ENCODE measurements at regions not wholly inside any gene's neighbourhood (a gene's known extent, or its start where the extent isn't known, plus 50 kb on each side); places are given as distances from the start of the nearest gene placed in this dataset.
"Not testable (repeated sequence)": the region's sequence is repeated elsewhere in the genome, so short reads cannot be mapped to it uniquely, and the experiment has no call there.

DNA sequence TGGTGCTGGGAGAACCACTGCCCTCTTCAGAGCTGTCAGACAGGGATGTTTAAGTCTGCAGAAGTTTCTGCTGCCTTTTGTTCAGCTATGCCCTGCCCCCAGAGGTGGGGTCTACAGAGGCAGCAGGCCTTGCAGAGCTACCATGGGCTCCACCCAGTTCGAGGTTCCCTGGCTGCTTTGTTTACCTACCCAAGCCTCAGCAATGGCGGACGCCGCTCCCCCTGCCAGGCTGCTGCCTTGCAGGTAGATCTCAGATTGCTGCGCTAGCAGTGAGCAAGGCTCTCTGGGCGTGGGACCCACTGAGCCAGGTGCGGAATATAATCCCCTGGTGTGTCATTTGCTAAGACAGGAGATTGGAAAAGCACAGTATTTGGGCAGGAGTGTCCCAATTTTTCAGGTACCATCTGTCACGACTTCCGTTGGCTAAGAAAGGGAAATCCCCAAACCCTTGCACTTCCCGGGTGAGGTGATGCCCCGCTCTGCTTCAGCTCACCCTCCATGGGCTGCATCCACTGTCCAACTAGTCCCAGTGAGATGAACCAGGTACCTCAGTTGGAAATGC, 1415.5 kb downstream of the GRIK2 start:
- not testable (repeated sequence) for DNase-seq

DNA sequence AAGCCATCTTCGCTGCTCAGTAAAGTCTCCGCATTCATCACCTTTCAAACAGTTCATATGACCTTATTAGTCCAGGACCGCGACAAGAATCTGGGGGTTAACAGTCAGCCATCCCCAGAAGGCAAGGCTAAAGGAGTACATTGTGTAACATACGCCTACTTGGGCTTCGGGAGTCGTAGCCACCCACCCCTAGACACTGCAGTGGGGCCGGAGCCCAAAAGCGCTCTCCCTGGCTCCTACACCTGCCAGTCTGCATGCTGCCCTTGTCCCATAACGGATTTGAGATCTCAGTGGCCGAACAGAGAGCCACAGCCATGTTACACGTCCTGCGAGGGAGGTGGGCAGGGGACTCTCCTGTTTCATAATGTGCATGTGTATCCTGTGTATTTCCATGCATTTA, 1405.5 kb downstream of the GRIK2 start:
- DNase-seq, result no peak

DNA sequence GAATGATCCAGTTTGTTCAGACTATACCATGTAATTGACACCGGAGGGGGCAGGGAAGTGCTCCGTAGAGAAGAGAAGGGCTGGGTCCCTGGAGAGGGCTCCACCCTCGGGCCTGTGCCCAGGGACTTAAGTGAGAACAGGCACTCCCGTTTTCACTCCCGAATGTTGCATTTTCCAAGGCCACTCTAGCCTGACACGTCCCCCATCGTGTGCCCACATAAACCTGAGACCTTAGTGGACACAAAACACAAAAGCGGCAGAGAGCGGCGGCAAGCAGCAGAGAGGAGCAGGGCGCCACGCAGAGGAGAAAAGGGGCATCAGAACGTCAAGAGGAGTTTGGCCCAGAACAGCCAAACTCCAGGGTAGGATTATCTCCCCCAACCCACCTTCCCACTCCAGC, 1405.1 kb downstream of the GRIK2 start:
- peak; percentile 19 for DNase-seq

DNA sequence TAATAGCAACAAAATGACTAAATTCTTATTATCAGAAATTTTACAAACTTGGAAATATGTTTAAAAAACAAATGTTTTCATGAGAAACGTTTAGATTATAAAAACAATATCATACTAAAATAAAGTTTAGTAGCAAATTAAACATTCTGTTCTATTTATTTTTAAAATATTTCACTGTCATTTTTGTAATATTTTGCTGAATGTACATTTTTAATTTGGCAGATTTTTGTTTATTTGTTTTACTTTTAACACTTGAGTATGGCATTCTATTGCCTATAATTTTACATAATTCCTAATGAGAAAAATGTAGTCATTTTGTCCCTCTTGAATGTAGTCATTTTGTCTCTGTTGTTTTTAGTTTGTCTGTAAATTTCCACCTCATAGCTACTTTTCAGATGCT, 1400.2 kb downstream of the GRIK2 start:
- DNase-seq, result no peak

DNA sequence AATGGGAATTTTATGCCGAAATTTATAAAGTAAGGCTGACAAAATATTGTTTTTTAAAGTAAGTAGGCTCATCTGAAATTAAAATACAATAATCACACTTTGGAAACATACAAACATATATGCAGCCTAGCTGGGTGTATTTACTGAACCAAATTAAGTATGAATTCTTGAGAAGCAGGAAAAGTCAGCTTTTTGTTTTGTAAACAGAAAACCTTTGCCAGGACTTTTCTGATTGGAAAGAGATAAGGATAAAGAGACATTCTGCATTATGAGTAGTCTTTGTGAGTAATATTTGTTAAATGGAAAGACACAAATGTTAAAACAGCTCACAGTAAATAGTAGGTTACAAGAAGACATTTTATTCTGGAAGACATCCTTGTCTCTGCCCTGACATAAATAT, 1380.8 kb downstream of the GRIK2 start:
- DNase-seq, result no peak

- no peak for DNase-seq
These were observed 1380.1 kb downstream of the GRIK2 start for GRCh38 chr6:102773636-102774035.

DNA sequence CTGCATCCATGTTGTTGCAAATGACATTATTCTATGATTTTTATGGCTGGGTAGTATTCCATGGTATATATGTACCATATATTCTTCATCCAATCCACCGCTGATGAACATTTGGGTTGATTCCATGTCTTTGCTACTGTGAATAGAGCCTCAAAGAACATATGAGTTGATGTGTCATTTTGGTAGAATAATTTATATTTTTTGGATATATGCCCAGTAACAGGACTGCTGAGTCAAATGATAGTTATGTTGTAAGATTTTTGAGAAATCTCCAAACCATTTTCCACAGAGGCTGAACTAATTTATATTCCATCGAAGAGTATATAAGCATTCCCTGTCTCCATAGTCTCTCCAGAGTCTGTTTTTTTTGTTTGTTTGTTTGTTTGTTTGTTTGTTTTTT, 1373.5 kb downstream of the GRIK2 start:
- DNase-seq, result no peak

DNA sequence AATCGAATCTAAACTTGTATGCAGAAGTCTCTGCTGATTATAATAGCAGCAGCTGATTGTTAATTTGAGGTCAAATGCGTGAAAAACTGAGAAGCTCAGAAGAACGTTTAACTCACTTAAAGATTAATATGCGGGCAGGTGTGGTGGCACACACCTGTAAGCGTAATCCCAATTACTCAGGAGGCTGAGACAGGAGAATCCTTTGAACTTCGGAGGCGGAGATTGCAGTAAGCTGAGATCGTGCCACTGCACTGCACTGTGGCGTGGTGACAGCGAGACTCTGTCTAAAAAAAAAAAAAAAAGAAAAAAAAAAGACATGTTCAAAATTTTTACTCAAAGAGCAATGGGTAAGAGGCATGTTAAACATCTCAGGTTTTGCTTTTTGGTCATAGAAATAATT, 1370.8 kb downstream of the GRIK2 start:
- DNase-seq, result no peak

DNA sequence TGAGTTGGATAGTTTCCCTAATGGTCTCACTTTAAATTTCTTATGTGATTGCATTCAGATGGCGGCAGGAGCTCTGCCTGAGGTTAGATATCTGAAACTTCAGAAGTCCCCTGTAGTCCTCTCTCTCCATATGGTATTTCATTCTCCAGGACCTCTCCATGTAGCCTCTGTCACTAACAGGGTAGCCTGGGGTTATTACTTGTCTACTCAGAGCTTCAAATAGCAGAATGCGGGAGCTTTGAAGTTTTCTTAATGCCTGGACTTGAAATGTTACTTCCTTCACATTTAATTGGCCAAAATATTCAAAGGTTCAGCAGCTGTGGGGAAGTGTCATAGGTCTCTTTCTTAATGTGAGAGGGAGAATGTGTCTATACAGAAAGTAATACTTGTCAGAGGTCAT, 1370.4 kb downstream of the GRIK2 start:
- no peak for DNase-seq

- no peak for DNase-seq
These were observed 1368.4 kb downstream of the GRIK2 start for GRCh38 chr6:102761872-102762271.

DNA sequence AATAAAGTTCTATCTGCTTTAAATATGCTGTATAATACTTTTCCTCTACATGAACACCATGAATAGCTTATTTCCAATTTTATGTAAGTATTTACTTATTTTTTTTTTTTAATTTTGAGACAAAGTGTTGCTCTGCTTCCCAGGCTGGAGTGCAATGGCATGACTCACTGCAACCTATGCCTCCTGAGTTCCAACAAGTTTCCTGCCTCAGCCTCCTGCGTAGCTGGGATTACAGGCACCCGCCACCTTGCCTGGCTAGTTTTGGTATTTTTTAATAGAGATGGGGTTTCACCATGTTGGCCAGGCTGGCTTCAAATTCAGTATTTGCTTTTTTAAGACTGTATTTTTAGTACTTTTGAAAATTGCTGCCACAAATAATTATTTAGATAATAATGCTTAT, 1365.9 kb downstream of the GRIK2 start:
- no peak for DNase-seq

DNA sequence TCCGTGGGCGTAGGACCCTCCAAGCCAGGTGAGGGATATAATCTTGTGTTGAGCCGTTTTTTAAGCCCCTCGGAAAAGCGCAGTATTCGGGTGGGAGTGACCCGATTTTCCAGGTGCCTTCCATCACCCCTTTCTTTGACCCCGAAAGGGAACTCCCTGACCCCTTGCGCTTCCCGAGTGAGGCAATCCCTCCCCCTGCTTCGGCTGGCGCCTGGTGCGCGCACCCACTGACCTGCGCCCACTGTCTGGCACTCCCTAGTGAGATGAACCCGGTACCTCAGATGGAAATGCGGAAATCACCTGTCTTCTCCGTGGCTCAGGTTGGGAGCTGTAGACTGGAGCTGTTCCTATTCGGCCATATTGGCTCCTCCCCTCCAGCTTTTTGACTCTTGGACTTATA, 1365.0 kb downstream of the GRIK2 start:
- not testable (repeated sequence) for DNase-seq

DNA sequence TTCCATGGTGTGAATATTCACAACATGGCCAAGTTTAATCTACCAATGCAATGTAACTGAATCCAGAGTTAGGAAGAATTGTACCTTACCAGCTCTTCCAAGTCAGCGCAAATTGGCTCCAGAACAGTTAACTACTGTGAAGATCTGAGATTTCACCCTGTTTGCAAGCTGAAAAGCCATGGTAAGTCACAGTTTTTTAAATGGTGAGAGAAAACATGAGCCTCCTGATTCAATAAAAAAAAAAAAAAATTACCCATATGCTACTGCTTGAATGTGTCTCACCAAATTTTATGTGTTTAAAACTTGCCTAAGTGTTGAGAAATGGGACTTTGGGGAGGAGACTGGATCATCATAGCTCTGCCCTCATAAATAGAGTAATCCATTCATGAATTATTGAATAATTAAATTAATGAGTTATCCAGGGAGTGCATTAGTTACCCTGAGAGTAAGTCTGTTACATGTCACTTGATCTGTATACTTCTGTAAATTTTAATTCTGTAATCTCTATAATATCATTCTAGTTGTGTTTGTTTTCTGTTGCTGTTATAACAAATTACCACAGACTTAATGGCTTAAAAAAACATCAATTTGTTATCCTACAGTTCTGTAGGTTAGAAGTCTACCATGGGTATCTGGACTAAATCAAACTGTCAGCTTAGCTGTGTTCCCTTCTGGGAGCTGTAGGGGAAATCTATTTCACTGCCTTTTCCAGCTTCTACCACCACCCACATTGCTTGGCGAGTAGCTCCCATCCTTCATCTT, 1355.9 kb downstream of the GRIK2 start:
- no peak for DNase-seq

GRCh38 chr6:102746941-102747340, 1353.4 kb downstream of the GRIK2 start:
- DNase-seq, result no peak

GRCh38 chr6:102742754-102743356, 1349.3 kb downstream of the GRIK2 start:
- DNase-seq, result no peak

GRCh38 chr6:102742028-102742427, 1348.5 kb downstream of the GRIK2 start:
- no peak for DNase-seq

GRCh38 chr6:102736941-102737368, 1343.4 kb downstream of the GRIK2 start:
- no peak for DNase-seq

DNA sequence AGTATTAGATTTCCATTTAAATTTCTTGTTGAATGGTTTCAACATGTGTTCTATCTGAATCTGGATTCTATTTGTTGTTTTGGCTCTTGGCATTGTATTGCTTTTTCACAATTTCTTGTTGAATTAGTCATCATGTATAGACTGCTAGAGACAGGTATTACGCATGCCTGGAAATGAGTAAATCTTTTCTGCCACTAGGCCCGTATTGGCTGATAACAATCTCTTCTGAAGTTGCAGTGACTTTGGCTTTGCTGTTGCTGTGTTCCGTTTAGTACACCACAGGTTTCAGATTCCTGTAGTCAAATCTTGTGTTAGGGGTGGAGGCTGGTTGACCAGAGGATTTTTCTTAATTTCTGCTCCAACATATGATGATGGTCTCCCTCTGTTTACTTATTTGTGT, 1339.4 kb downstream of the GRIK2 start:
- DNase-seq, result no peak

DNA sequence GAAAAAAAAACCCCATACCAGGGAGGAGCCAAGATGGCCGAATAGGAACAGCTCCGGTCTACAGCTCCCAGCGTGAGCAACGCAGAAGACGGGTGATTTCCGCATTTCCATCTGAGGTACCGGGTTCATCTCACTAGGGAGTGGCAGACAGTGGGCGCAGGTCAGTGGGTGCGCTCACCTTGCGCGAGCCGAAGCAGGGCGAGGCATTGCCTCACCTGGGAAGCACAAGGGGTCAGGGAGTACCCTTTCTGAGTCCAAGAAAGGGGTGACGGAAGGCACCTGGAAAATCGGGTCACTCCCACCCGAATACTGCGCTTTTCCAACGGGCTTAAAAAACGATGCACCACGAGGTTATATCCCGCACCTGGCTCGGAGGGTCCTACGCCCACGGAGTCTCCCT, 1328.6 kb downstream of the GRIK2 start:
- DNase-seq, result not testable (repeated sequence)

DNA sequence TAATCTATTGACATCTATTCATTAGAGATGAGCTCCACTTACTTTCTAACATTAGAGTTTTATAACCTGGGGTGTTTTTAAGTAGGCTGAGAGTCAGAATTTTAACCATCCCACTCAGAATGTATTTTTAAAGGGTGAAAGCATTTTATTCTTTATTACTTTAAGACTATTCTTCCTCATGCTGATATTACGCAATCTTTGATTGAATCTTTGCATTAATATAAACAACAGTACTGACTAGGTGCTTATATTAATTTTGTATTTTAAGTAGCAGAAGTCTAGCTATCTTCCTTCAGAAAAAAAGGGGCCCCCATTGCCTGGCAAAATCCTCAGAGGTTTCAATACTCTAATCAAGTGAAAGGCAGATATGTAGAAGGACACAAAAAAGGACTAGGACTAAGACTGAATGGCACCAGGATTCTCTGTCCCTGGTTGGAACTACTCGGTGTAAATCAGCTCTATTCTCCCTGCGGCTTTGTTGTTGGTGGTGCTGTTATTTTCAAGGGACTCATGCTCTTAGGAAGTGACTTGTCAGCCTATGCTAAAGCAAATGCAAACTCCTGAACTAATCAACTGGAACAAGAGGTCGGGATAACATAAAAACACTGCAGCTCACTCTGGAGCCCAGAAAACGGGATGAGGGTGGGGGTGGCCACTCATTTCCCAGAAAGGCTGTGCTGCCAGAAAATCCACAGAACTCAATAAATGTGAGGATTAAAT, 1324.4 kb downstream of the GRIK2 start:
- no peak for DNase-seq

GRCh38 chr6:102717252-102717651, 1323.7 kb downstream of the GRIK2 start:
- DNase-seq, result no peak

- DNase-seq, result no peak
These were observed 1307.5 kb downstream of the GRIK2 start for GRCh38 chr6:102701019-102701418.

GRCh38 chr6:102686461-102686860, 1293.0 kb downstream of the GRIK2 start:
- DNase-seq, result no peak

GRCh38 chr6:102680413-102680812, 1286.9 kb downstream of the GRIK2 start:
- no peak for DNase-seq

Measured in NCI-H2171 (cell line).